GM23248 (cell line): ENCODE measurements at regions not wholly inside any gene's neighbourhood (a gene's known extent, or its start where the extent isn't known, plus 50 kb on each side); places are given as distances from the start of the nearest gene placed in this dataset.

Experiments
- DNase-seq: peaks from one replicate; pipeline ENCODE4 v3.0.0-alpha.2; 2015
- H2AFZ ChIP-seq: fragments of 200-600 bp; sonication (generic); 2 replicates; pipeline ENCODE4 v1.6.1; 2016; ENCODE audit warnings: antibody characterized with exemption
- H3F3A ChIP-seq: fragments of 200-600 bp; sonication (generic); 2 replicates; pipeline ENCODE4 v1.6.1; 2016; ENCODE audit warnings: mild to moderate bottlenecking, antibody characterized with exemption, mixed run types; ENCODE audit not compliant: insufficient read depth
- H3K27ac ChIP-seq: fragments of 200-600 bp; sonication (generic); 2 replicates; pipeline ENCODE4 v1.5.1; 2016; ENCODE audit warnings: mild to moderate bottlenecking
- H3K27me3 ChIP-seq: fragments of 200-600 bp; sonication (generic); replicated peaks from 2 replicates; pipeline ENCODE4 v1.6.1; 2016; ENCODE audit warnings: mild to moderate bottlenecking; ENCODE audit not compliant: insufficient read depth
- H3K36me3 ChIP-seq: fragments of 200-600 bp; sonication (generic); 2 replicates; pipeline ENCODE4 v1.6.1; 2016; ENCODE audit warnings: low read depth, mild to moderate bottlenecking
- H3K4me1 ChIP-seq: fragments of 200-600 bp; sonication (generic); 2 replicates; pipeline ENCODE4 v1.6.1; 2016; ENCODE audit warnings: mild to moderate bottlenecking; ENCODE audit not compliant: insufficient read depth
- H3K4me2 ChIP-seq: fragments of 200-600 bp; sonication (generic); one replicate; pipeline ENCODE4 v1.6.1; 2016; ENCODE audit warnings: mild to moderate bottlenecking; ENCODE audit not compliant: unreplicated experiment
- H3K4me3 ChIP-seq: fragments of 200-600 bp; sonication (generic); 2 replicates; pipeline ENCODE4 v1.5.1; 2016; ENCODE audit warnings: mild to moderate bottlenecking
- H3K79me2 ChIP-seq: fragments of 200-600 bp; sonication (generic); 2 replicates; pipeline ENCODE4 v1.6.1; 2016; ENCODE audit warnings: mild to moderate bottlenecking; ENCODE audit not compliant: insufficient read depth
- H3K9ac ChIP-seq: fragments of 200-600 bp; sonication (generic); 2 replicates; pipeline ENCODE4 v1.6.1; 2016; ENCODE audit warnings: mild to moderate bottlenecking
- H3K9me2 ChIP-seq: fragments of 200-600 bp; sonication (generic); 2 replicates; pipeline ENCODE4 v1.6.1; 2016; ENCODE audit warnings: mixed run types, mild to moderate bottlenecking, moderate library complexity; ENCODE audit not compliant: insufficient read depth
- H3K9me3 ChIP-seq: fragments of 200-600 bp; sonication (generic); one replicate; pipeline ENCODE4 v1.6.1; 2017; ENCODE audit warnings: low read depth
- H4K20me1 ChIP-seq: fragments of 200-600 bp; sonication (generic); 2 replicates; pipeline ENCODE4 v1.6.0; 2016; ENCODE audit not compliant: insufficient read depth
- EZH2 ChIP-seq: fragments of 200-600 bp; sonication (generic); IDR thresholded peaks from 2 replicates; pipeline ENCODE4 v1.6.1; 2018; ENCODE audit warnings: antibody characterized with exemption, mild to moderate bottlenecking; ENCODE audit not compliant: insufficient read depth, poor library complexity, severe bottlenecking
- EZH2phosphoT487 ChIP-seq: fragments of 200-600 bp; sonication (generic); IDR thresholded peaks from 2 replicates; pipeline ENCODE4 v1.6.1; 2018; ENCODE audit warnings: antibody characterized with exemption, moderate library complexity, mild to moderate bottlenecking, low read depth; ENCODE audit not compliant: insufficient read depth
- WGBS, 2 experiments: methylation state at CpG; one replicate each; pipeline ENCODE4 v1.1.6; 2015 to 2017; ENCODE audit warnings: low lambda C conversion rate in 2 of 2, low coverage in 1 of 2; ENCODE audit errors: missing lambda C conversion rate in 2 of 2; 5-methylcytosine and 5-hydroxymethylcytosine counted together
- in situ Hi-C: fragments of 300-500 bp; cut with MboI; formaldehyde crosslinking; loops from 2 replicates; pipeline ENCODE4 v1.15.0; 2020

DNA sequence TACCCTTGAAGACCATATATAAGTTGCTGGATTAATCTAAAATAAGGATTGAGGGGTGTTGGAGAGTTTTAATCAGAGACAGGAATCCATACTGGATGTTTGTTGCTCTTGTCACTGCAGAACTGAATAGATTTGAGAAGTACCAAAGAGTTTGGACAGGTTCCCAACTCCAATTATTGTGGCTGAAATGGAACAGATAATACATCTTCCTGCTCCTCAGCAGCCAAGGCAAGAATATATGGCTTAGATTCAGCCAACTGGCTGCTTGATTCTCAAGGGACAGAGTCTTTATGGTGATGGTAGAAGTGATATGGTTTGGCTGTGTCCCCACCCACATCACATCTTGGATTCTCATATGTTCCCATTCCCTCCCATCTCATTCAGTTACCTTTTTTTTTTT lies 97.0 kb upstream of the PDHA2 start:
- no peak overlapping the region for H3K4me2 ChIP-seq
- no peaks in the 10 kb centered on the region for H3K27me3 ChIP-seq
- H3F3A ChIP-seq: no peaks in the 10 kb centered on the region
- no peak overlapping the region for H3K27ac ChIP-seq
- in situ Hi-C loops: no loop called here
- H3K4me3 ChIP-seq: no peak overlapping the region
- no peaks in the 10 kb centered on the region for H4K20me1 ChIP-seq
- H3K79me2 ChIP-seq: no peaks in the 10 kb centered on the region
- no peak for DNase-seq
- H3K4me1 ChIP-seq: no peaks in the 10 kb centered on the region
- no peak overlapping the region for H2AFZ ChIP-seq
- no peaks in the 10 kb centered on the region for H3K9me2 ChIP-seq
- no peaks in the 10 kb centered on the region for H3K9me3 ChIP-seq
- H3K36me3 ChIP-seq: no peaks in the 10 kb centered on the region
- TF ChIP-seq EZH2phosphoT487 (no peak), EZH2 (no peak)
- H3K9ac ChIP-seq: no peak overlapping the region

DNA sequence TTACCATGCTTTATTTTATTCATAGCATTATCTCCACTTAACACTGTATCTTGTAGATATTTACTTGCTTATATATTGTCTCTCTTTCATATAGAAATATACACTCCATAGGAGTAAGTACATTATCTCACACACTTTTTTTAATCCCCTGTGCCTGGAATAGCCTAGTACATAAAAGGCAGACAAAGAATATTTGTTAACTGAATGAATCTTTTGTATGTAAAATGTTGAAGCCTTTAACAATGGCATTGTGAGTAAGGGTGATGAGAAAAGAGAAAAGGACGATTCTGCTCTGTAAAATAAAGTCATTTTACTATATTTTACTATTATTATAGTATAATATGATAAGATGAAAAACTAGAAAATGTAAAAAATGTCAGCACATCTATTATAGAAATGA lies 97.7 kb upstream of the PDHA2 start:
- no peak for DNase-seq
- no peak overlapping the region for H3K4me3 ChIP-seq
- H3F3A ChIP-seq: no peaks in the 10 kb centered on the region
- WGBS, 2 experiments: 0 to 4% methylated on average over 1 of the region's 1 CpG
- no peaks in the 10 kb centered on the region for H3K27me3 ChIP-seq
- H3K4me1 ChIP-seq: no peaks in the 10 kb centered on the region
- H3K9me3 ChIP-seq: no peaks in the 10 kb centered on the region
- no peaks in the 10 kb centered on the region for H3K36me3 ChIP-seq
- H4K20me1 ChIP-seq: no peaks in the 10 kb centered on the region
- H2AFZ ChIP-seq: no peak overlapping the region
- TF ChIP-seq EZH2: no peak
- no peak overlapping the region for H3K4me2 ChIP-seq
- no peak overlapping the region for H3K27ac ChIP-seq
- no peaks in the 10 kb centered on the region for H3K9me2 ChIP-seq
- no peak overlapping the region for H3K9ac ChIP-seq
- in situ Hi-C loops: no loop called here
- H3K79me2 ChIP-seq: no peaks in the 10 kb centered on the region

- in situ Hi-C loops: no loop called here
- H3K27me3 ChIP-seq: no peaks in the 10 kb centered on the region
- H3F3A ChIP-seq: no peaks in the 10 kb centered on the region
- TF ChIP-seq EZH2phosphoT487 (no peak), EZH2 (no peak)
- H3K9me2 ChIP-seq: no peaks in the 10 kb centered on the region
- no peak overlapping the region for H3K4me3 ChIP-seq
- no peak for DNase-seq
- H4K20me1 ChIP-seq: no peaks in the 10 kb centered on the region
- no peaks in the 10 kb centered on the region for H3K4me1 ChIP-seq
- H3K4me2 ChIP-seq: no peak overlapping the region
- no peaks in the 10 kb centered on the region for H3K79me2 ChIP-seq
- H3K9me3 ChIP-seq: peaks cover 4% of the 10 kb centered on the region
- H3K36me3 ChIP-seq: no peaks in the 10 kb centered on the region
- H2AFZ ChIP-seq: no peak overlapping the region
- no peak overlapping the region for H3K9ac ChIP-seq
- no peak overlapping the region for H3K27ac ChIP-seq
Observed at GRCh38 chr4:95732061-95732460, 107.8 kb upstream of the PDHA2 start.

- H3K4me1 ChIP-seq: no peaks in the 10 kb centered on the region
- 28 to 33% methylated on average over 9 of the region's 9 CpGs for WGBS, 2 experiments
- TF ChIP-seq EZH2phosphoT487: no peak
- no peak for TF ChIP-seq EZH2
Observed at GRCh38 chr4:95729596-95729995, 110.3 kb upstream of the PDHA2 start.

DNA sequence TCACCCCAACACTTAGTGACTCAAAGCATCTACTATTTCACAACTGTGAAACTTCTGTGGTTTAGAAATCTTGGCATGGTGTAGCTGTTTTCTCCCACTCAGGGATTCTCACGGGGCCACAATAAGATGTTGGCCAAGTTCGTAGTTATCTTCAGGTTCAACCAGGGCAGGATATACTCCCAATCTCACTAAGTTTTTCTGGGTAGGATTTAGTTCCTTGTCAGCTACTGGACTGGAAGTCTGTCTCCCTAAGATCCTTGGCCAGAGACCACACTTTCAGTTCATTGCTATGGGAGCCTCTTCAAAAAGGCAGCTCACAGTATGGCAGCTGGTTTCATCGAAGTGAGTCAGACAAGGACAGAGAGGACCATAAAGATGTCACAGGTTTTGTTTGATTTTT lies 111.7 kb upstream of the PDHA2 start:
- TF ChIP-seq EZH2phosphoT487 (no peak), EZH2 (no peak)
- Histone ChIP-seq H3K79me2 (no peaks in the 10 kb centered on the region), H4K20me1 (no peaks in the 10 kb centered on the region), H3K9me3 (peaks cover 4% of the 10 kb centered on the region), H2AFZ (no peak overlapping the region), H3K4me2 (no peak overlapping the region), H3K9ac (no peak overlapping the region), H3K36me3 (no peaks in the 10 kb centered on the region), H3K27ac (no peak overlapping the region), H3K4me3 (no peak overlapping the region), H3K9me2 (no peaks in the 10 kb centered on the region), H3F3A (no peaks in the 10 kb centered on the region), H3K27me3 (no peaks in the 10 kb centered on the region), H3K4me1 (no peaks in the 10 kb centered on the region)
- 20 to 25% methylated on average over 3 of the region's 3 CpGs for WGBS, 2 experiments
- in situ Hi-C loops: no loop called here
- DNase-seq: no peak

More at GRCh38 chr4:95729596-95729995, 110.3 kb upstream of the PDHA2 start:
- no peak overlapping the region for H3K4me3 ChIP-seq
- H2AFZ ChIP-seq: no peak overlapping the region
- H3K36me3 ChIP-seq: no peaks in the 10 kb centered on the region
- H3K27ac ChIP-seq: no peak overlapping the region
- H3K79me2 ChIP-seq: no peaks in the 10 kb centered on the region
- no peaks in the 10 kb centered on the region for H4K20me1 ChIP-seq
- in situ Hi-C loops: no loop called here
- peaks cover 4% of the 10 kb centered on the region for H3K9me3 ChIP-seq
- H3K9ac ChIP-seq: no peak overlapping the region
- no peaks in the 10 kb centered on the region for H3K9me2 ChIP-seq
- no peaks in the 10 kb centered on the region for H3F3A ChIP-seq
- no peaks in the 10 kb centered on the region for H3K27me3 ChIP-seq
- no peak for DNase-seq
- H3K4me2 ChIP-seq: no peak overlapping the region
